ENCODE measurements at regions not wholly inside any gene's neighbourhood (a gene's known extent, or its start where the extent isn't known, plus 50 kb on each side); places are given as distances from the start of the nearest gene placed in this dataset.

GRCh38 chr3:117708601-117709000, 999.0 kb downstream of the TUSC7 start:
- TF ChIP-seq, protein P1, sequence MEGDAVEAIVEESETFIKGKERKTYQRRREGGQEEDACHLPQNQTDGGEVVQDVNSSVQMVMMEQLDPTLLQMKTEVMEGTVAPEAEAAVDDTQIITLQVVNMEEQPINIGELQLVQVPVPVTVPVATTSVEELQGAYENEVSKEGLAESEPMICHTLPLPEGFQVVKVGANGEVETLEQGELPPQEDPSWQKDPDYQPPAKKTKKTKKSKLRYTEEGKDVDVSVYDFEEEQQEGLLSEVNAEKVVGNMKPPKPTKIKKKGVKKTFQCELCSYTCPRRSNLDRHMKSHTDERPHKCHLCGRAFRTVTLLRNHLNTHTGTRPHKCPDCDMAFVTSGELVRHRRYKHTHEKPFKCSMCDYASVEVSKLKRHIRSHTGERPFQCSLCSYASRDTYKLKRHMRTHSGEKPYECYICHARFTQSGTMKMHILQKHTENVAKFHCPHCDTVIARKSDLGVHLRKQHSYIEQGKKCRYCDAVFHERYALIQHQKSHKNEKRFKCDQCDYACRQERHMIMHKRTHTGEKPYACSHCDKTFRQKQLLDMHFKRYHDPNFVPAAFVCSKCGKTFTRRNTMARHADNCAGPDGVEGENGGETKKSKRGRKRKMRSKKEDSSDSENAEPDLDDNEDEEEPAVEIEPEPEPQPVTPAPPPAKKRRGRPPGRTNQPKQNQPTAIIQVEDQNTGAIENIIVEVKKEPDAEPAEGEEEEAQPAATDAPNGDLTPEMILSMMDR (IDR thresholded peaks at IDR 0.05) = no peak
- TF ChIP-seq POLR2AphosphoS5 (IDR thresholded peaks at IDR 0.05) (no peak), POLR2A (IDR thresholded peaks at IDR 0.05) (no peak), EP300 (IDR thresholded peaks at IDR 0.05) (no peak)
